Heart left ventricle (tissue), 16 donors: ENCODE measurements at regions not wholly inside any gene's neighbourhood (a gene's known extent, or its start where the extent isn't known, plus 50 kb on each side); places are given as distances from the start of the nearest gene placed in this dataset.

Experiments used
- ATAC-seq, 4 donors: fragments of 200-7000 bp; cut with Tn5 transposase; one replicate each; pipeline ENCODE4 v1.9.1; 2020 to 2022; ENCODE audit warnings: moderate library complexity in 4 of 4, mild to moderate bottlenecking in 3 of 4, moderate number of reproducible peaks in 1 of 4
- DNase-seq, 5 donors: peaks; one replicate each; pipeline ENCODE4 v3.0.0-alpha.2; 2020
- H3K27ac ChIP-seq, 12 donors: fragments of 200-600 bp; sonication (generic) in 4 of 12; one replicate each; pipeline versions ENCODE4 v1.5.0 to v1.8.0; 2016 to 2022; ENCODE audit warnings: mild to moderate bottlenecking in 2 of 12
- H3K27me3 ChIP-seq, 9 donors: fragments of 200-600 bp; sonication (generic) in 2 of 9; one replicate each; pipeline versions ENCODE4 v1.5.1 to v1.8.0; 2016 to 2022; ENCODE audit warnings: mild to moderate bottlenecking in 3 of 9
- H3K36me3 ChIP-seq, 9 donors: fragments of 200-600 bp; sonication (generic) in 2 of 9; one replicate each; pipeline versions ENCODE4 v1.5.0 to v1.8.0; 2018 to 2022; ENCODE audit warnings: mild to moderate bottlenecking in 2 of 9
- H3K4me1 ChIP-seq, 12 donors: fragments of 200-600 bp; sonication (generic) in 4 of 12; one replicate each; pipeline versions ENCODE4 v1.5.0 to v1.8.0; 2016 to 2022; ENCODE audit warnings: mild to moderate bottlenecking in 3 of 12
- H3K4me3 ChIP-seq, 12 donors: fragments of 200-600 bp; sonication (generic) in 4 of 12; one replicate each; pipeline versions ENCODE4 v1.5.0 to v1.8.0; 2017 to 2022; ENCODE audit warnings: mild to moderate bottlenecking in 9 of 12, moderate library complexity in 4 of 12
- H3K9me3 ChIP-seq, 12 donors: fragments of 200-600 bp; sonication (generic) in 4 of 12; one replicate each; pipeline versions ENCODE4 v1.5.0 to v1.8.0; 2016 to 2022; ENCODE audit warnings: mild to moderate bottlenecking in 1 of 12
- POLR2A ChIP-seq, 2 donors: fragments of 450-650 bp; IDR thresholded peaks; one replicate each; pipeline ENCODE4 v1.6.1; 2017; ENCODE audit warnings: antibody characterized with exemption in 2 of 2, mild to moderate bottlenecking in 2 of 2, moderate library complexity in 2 of 2
- WGBS, 4 donors: extraction: QIAGEN DNeasy Blood & Tissue Kit in 2 of 4; methylation state at CpG; one replicate each; pipeline versions ENCODE4 v1.1.5 to v1.1.7; 2013 to 2018; 5-methylcytosine and 5-hydroxymethylcytosine counted together
- intact Hi-C, 10 donors: fragments of 100-400 bp; cut with DNase I; formaldehyde crosslinking; loops; one replicate each; pipeline versions ENCODE4 v1.11.1 to v1.14.2; 2022
- TF ChIP-seq, protein P1 (sequence below), 12 donors: fragments of 200-600 bp; sonication (generic) in 4 of 12; IDR thresholded peaks; one replicate each; pipeline versions ENCODE4 v1.5.0 to v1.8.0; 2018 to 2022; ENCODE audit warnings: antibody characterized with exemption in 12 of 12, mild to moderate bottlenecking in 5 of 12
- donor health status: ischemic (EF 13 %, LVEDD 7.1; RV severe dilation, severe dysfunction).
- donor health status: healthy with polysubstance abuse.
- donor health status: DM: no; HTN: yes; CAD: no.
- donor health status: DM: no; HTN: no; CAD: no.
- donor health status: ischemic (EF 25% LVEDD 6.9; RV normal size, moderate dysfunction).
- donor health status: ischemic (EF 25% LVEDD 5.7; RV mildly dilated, moderate dysfunction).
- donor health status: healthy.
- donor health status: DM: yes; HTN: yes; CAD: no.
- donor health status: ischemic (EF 35%, LVEDD 5.7; RV mildly dilated, moderate dysfunction).
- donor health status: nonischemic (EF 11% LVEDD 7.7; RV severe dilation, severe dysfunction).
- donor health status: DM: yes; HTN: yes; CAD: no.
- donor health status: PGD.
- donor health status: ischemic (EF 29% LVEDD 5.4; RV normal size, mild dysfunction).
- donor health status: nonischemic (EF 23%, LVEDD 6.1; RV moderate dilation, normal function).

DNA sequence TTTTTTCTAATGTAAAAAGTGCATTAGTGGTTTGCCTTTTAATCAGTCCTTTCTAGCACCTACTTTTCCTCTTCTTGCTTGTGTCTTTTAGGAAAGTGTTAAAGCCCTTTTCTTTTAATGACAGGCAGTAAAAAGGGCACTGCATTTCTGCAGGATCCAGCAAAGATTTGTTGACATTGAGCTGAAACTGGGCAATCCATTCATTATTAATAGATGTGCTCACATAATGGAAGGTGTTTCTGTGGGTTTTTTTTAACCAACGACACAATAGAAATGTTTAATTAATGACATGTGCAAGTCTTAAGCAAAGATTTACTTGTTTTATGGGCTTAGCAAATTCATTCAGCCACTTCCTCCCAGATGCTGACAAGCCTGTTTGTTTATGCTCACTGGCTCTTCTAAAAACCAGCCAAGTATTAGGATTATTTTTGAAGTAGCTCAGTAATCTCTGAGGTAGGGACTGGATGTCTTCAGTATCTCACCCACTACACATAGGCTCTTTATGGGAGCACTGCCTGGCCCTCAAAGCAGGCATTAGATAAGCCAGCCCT lies 1201.1 kb downstream of the SORCS1 start:
- DNase-seq, result no peak
- no peak for ATAC-seq
- WGBS, 4 donors, result 11 to 52% (median 46%) methylated on average over 1 of the region's 1 CpG

DNA sequence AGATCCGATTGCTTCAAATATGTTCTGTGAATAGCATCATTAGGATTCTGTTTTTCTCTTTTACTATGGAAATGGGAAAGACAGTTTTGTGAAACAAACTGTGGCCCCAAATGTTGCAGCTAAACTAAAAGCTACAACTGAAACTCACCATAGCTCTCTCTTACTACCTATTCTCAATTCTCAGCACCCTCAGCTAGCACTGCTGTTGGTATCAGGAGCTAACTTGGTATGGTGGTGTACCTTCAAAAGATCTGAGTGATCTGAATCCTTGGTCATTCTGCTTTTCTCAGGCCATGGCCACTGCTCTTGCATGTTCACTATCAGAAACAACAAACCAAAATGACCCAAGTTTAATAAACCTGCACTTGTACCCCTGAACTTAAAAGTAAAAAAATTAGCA lies 1208.0 kb downstream of the SORCS1 start:
- WGBS, 4 donors, result 76 to 94% (median 89%) methylated on average over 1 of the region's 1 CpG
- H3K4me3 ChIP-seq, result no peak overlapping the region
- H3K36me3 ChIP-seq, result no peaks in the 10 kb centered on the region
- no peaks in the 10 kb centered on the region for H3K27me3 ChIP-seq
- TF ChIP-seq POLR2A (IDR thresholded peaks at IDR 0.05), result no peak
- TF ChIP-seq, protein P1, sequence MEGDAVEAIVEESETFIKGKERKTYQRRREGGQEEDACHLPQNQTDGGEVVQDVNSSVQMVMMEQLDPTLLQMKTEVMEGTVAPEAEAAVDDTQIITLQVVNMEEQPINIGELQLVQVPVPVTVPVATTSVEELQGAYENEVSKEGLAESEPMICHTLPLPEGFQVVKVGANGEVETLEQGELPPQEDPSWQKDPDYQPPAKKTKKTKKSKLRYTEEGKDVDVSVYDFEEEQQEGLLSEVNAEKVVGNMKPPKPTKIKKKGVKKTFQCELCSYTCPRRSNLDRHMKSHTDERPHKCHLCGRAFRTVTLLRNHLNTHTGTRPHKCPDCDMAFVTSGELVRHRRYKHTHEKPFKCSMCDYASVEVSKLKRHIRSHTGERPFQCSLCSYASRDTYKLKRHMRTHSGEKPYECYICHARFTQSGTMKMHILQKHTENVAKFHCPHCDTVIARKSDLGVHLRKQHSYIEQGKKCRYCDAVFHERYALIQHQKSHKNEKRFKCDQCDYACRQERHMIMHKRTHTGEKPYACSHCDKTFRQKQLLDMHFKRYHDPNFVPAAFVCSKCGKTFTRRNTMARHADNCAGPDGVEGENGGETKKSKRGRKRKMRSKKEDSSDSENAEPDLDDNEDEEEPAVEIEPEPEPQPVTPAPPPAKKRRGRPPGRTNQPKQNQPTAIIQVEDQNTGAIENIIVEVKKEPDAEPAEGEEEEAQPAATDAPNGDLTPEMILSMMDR (IDR thresholded peaks at IDR 0.05), result no peak
- intact Hi-C loops, result loop anchor here in 2 of 10 donors (10.0 kb wide), 2 partner anchors 228 to 618 kb away; no protein-coding TSS in a partner anchor
- no peaks in the 10 kb centered on the region for H3K9me3 ChIP-seq
- no peak for ATAC-seq
- DNase-seq, result no peak
- H3K27ac ChIP-seq, result no peak overlapping the region
- H3K4me1 ChIP-seq, result peaks cover 0 to 7% (median 0%) of the 10 kb centered on the region in 12 donors

More for the DNA sequence above, 1201.1 kb downstream of the SORCS1 start:
- intact Hi-C loops, result no loop called here
- Histone ChIP-seq H3K4me3 (no peak overlapping the region), H3K4me1 (no peaks in the 10 kb centered on the region), H3K27ac (no peak overlapping the region), H3K36me3 (no peaks in the 10 kb centered on the region), H3K27me3 (no peaks in the 10 kb centered on the region), H3K9me3 (no peaks in the 10 kb centered on the region)
- no peak for TF ChIP-seq POLR2A (IDR thresholded peaks at IDR 0.05)
- TF ChIP-seq, protein P1 (IDR thresholded peaks at IDR 0.05), result no peak

DNA sequence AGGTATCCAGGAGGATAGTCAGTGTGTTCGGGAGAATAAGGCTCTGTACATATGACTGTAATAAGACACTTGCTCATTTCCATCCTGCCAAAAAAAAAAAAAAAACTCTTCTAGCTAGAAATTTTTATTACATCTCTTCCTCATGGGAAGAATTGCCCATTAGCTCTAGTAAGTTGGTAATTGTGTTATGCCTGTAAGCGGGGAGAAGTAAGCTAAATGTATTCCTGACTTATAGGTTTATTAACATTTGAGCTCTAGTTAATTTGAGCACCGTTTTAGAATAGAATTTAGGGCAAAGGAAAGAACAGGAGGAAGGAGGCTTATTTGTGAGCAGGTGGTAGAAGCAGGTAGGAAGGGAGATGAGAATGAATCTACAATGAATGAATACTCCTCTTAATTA lies 1210.6 kb downstream of the SORCS1 start:
- no peaks in the 10 kb centered on the region for H3K27me3 ChIP-seq
- DNase-seq, result no peak
- no peaks in the 10 kb centered on the region for H3K9me3 ChIP-seq
- H3K4me1 ChIP-seq, result peaks cover 0 to 7% (median 0%) of the 10 kb centered on the region in 12 donors
- no peak for ATAC-seq
- no peak overlapping the region for H3K27ac ChIP-seq
- intact Hi-C loops, result loop anchor here in 6 of 10 donors (5.0 to 10.0 kb wide), 5 partner anchors 223 to 728 kb away; no protein-coding TSS in a partner anchor
- 81 to 90% (median 86%) methylated on average over 3 of the region's 3 CpGs for WGBS, 4 donors
- H3K4me3 ChIP-seq, result no peak overlapping the region
- no peak for TF ChIP-seq POLR2A (IDR thresholded peaks at IDR 0.05)
- no peaks in the 10 kb centered on the region for H3K36me3 ChIP-seq

DNA sequence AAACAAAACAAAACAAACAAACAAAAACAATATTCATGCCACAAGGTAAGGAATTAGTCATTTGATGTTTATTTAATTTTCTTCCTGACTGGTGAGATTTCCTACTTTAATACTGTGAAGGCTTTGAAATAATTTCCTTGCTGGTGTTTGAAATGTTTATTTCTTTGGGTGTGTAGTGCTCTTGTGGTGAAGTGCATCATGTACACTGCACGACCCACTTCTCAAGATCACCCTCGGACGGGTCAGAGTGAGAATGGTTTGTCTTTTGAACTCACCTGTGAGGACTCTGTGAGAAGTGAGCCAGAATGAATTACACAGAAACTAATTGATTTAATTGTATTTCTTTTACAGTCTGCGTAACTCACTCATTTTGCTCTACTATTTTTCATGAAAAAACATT lies 1211.5 kb downstream of the SORCS1 start:
- no peak for DNase-seq
- Histone ChIP-seq H3K9me3 (no peaks in the 10 kb centered on the region), H3K27me3 (no peaks in the 10 kb centered on the region), H3K27ac (peak overlapping the region in 1 of 12 donors; percentile 40), H3K4me3 (no peak overlapping the region), H3K4me1 (peaks cover 0 to 7% (median 0%) of the 10 kb centered on the region in 12 donors), H3K36me3 (no peaks in the 10 kb centered on the region)
- intact Hi-C loops, result loop anchor here in 6 of 10 donors (5.0 to 10.0 kb wide), 5 partner anchors 224 to 729 kb away; no protein-coding TSS in a partner anchor
- WGBS, 4 donors, result 80 to 87% (median 84%) methylated on average over 4 of the region's 4 CpGs
- TF ChIP-seq POLR2A (IDR thresholded peaks at IDR 0.05), result no peak
- TF ChIP-seq, protein P1 (IDR thresholded peaks at IDR 0.05), result no peak
- ATAC-seq, result no peak
